Lower leg skin (tissue), 4 donors: ENCODE measurements at regions not wholly inside any gene's neighbourhood (a gene's known extent, or its start where the extent isn't known, plus 50 kb on each side); places are given as distances from the start of the nearest gene placed in this dataset.

ENCODE experiments used
- DNase-seq, 2 donors: peaks; one replicate each; pipeline ENCODE4 v3.0.0-alpha.2; 2019; ENCODE audit warnings: low spot score in 2 of 2
- H3K4me3 ChIP-seq: fragments of 200-600 bp; sonication (generic); 2 replicates; pipeline ENCODE4 v1.5.1; 2017; ENCODE audit warnings: mild to moderate bottlenecking, low read depth; ENCODE audit not compliant: poor library complexity, severe bottlenecking
- POLR2A ChIP-seq, 2 donors: fragments of 450-650 bp; IDR thresholded peaks; one replicate each; pipeline ENCODE4 v1.6.1; 2016 to 2017; ENCODE audit warnings: antibody characterized with exemption in 2 of 2, mild to moderate bottlenecking in 1 of 2, moderate library complexity in 1 of 2
- WGBS, 2 donors: methylation state at CpG; one replicate each; pipeline ENCODE4 v1.1.5; 2018; 5-methylcytosine and 5-hydroxymethylcytosine counted together
- intact Hi-C: fragments of 100-400 bp; cut with DNase I; formaldehyde crosslinking; loops from one replicate; pipeline ENCODE4 v1.15.0; 2023; ENCODE audit warnings: low total_unique reads
- TF ChIP-seq, protein P1 (sequence below), 3 donors: fragments of 450-650 bp; IDR thresholded peaks; one replicate each; pipeline ENCODE4 v1.5.1; 2016; ENCODE audit warnings: antibody characterized with exemption in 3 of 3, mild to moderate bottlenecking in 3 of 3, moderate library complexity in 2 of 3

GRCh38 chr2:217459016-217459415 is 543.8 kb downstream of the TNS1 start:
- no peak for DNase-seq
- TF ChIP-seq, protein P1, sequence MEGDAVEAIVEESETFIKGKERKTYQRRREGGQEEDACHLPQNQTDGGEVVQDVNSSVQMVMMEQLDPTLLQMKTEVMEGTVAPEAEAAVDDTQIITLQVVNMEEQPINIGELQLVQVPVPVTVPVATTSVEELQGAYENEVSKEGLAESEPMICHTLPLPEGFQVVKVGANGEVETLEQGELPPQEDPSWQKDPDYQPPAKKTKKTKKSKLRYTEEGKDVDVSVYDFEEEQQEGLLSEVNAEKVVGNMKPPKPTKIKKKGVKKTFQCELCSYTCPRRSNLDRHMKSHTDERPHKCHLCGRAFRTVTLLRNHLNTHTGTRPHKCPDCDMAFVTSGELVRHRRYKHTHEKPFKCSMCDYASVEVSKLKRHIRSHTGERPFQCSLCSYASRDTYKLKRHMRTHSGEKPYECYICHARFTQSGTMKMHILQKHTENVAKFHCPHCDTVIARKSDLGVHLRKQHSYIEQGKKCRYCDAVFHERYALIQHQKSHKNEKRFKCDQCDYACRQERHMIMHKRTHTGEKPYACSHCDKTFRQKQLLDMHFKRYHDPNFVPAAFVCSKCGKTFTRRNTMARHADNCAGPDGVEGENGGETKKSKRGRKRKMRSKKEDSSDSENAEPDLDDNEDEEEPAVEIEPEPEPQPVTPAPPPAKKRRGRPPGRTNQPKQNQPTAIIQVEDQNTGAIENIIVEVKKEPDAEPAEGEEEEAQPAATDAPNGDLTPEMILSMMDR (IDR thresholded peaks at IDR 0.05), result no peak
- no peak for TF ChIP-seq POLR2A (IDR thresholded peaks at IDR 0.05)
- WGBS, 2 donors, result 96 to 98% methylated on average over 2 of the region's 2 CpGs
- no peak overlapping the region for H3K4me3 ChIP-seq
- intact Hi-C loops, result no loop called here

- no peak for DNase-seq
- TF ChIP-seq, protein P1 (IDR thresholded peaks at IDR 0.05), result no peak
- no peak for TF ChIP-seq POLR2A (IDR thresholded peaks at IDR 0.05)
- no peak overlapping the region for H3K4me3 ChIP-seq
- 68% methylated on average over 2 of the region's 2 CpGs for WGBS, 2 donors
- intact Hi-C loops, result no loop called here
Measured at GRCh38 chr2:217456016-217456415, 546.8 kb downstream of the TNS1 start.

GRCh38 chr2:217452928-217453327 is 549.9 kb downstream of the TNS1 start:
- TF ChIP-seq POLR2A (IDR thresholded peaks at IDR 0.05), result no peak
- TF ChIP-seq, protein P1 (IDR thresholded peaks at IDR 0.05), result no peak
- no peak overlapping the region for H3K4me3 ChIP-seq
- 93 to 100% methylated on average over 1 of the region's 1 CpG for WGBS, 2 donors
- intact Hi-C loops, result no loop called here
- DNase-seq, result no peak

DNA sequence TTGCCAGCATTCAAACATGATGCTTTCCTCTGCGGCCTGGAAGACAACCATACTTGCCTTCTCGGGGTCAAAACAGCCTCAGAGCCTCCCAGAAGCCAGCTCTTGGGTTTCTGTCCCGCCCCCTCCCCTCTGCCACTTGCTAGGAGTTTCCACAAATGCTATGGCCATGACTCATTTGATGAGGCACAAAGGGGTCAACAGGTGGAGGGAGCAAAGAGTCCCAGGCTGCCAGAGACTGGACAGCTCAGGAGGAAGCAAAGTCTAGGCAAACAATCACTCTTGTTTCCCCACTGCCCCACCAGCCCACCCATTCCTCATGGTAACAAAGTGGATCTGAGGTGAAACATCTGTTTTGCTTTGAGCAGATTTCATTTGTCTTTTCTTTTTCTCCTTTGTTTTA is 551.1 kb downstream of the TNS1 start:
- no peak for DNase-seq
- TF ChIP-seq, protein P1 (IDR thresholded peaks at IDR 0.05), result no peak
- no peak for TF ChIP-seq POLR2A (IDR thresholded peaks at IDR 0.05)
- WGBS, 2 donors, result 83 to 84% methylated on average over 3 of the region's 3 CpGs
- H3K4me3 ChIP-seq, result no peak overlapping the region
- intact Hi-C loops, result no loop called here

- 79 to 83% methylated on average over 8 of the region's 8 CpGs for WGBS, 2 donors
- no peak for TF ChIP-seq POLR2A (IDR thresholded peaks at IDR 0.05)
- TF ChIP-seq, protein P1 (IDR thresholded peaks at IDR 0.05), result no peak
- no peak overlapping the region for H3K4me3 ChIP-seq
- no peak for DNase-seq
- intact Hi-C loops, result no loop called here
Measured at GRCh38 chr2:217449444-217449843, 553.4 kb downstream of the TNS1 start.

GRCh38 chr2:217448860-217449259 is 553.9 kb downstream of the TNS1 start:
- 95 to 96% methylated on average over 5 of the region's 5 CpGs for WGBS, 2 donors
- no peak for TF ChIP-seq POLR2A (IDR thresholded peaks at IDR 0.05)
- TF ChIP-seq, protein P1 (IDR thresholded peaks at IDR 0.05), result no peak
- intact Hi-C loops, result no loop called here
- no peak for DNase-seq
- no peak overlapping the region for H3K4me3 ChIP-seq
